ENCODE measurements at regions not wholly inside any gene's neighbourhood (a gene's known extent, or its start where the extent isn't known, plus 50 kb on each side); places are given as distances from the start of the nearest gene placed in this dataset.

GRCh38 chr10:52906046-52906445 is 133.5 kb upstream of the MBL2 start:
- Mint-ChIP-seq H3K4me1 (ENCODE audit: low read depth) (no peaks in the 10 kb centered on the region), H3K36me3 (ENCODE audit: low read depth) (no peaks in the 10 kb centered on the region), H3K27me3 (no peaks in the 10 kb centered on the region), H3K4me3 (no peak overlapping the region), H3K9me3 (no peaks in the 10 kb centered on the region), H3K27ac (no peak overlapping the region)
- POLR2A ChIA-PET, result no interaction called here
- ATAC-seq (ENCODE audit: poor library complexity) (no peak), DNase-seq (no peak)
- H3K4me3 ChIP-seq (ENCODE audit: low read length), result no peak overlapping the region
- H3K27me3 ChIP-seq (ENCODE audit: control insufficient read depth in 1 of 2, insufficient read depth in 2 of 2, low read length in 2 of 2), result no peaks in the 10 kb centered on the region
- H3K4me1 ChIP-seq (ENCODE audit: insufficient read depth, low read length), result no peaks in the 10 kb centered on the region
- H3K36me3 ChIP-seq (ENCODE audit: insufficient read depth, low read length), result no peaks in the 10 kb centered on the region
- no peak for TF ChIP-seq CTCF (IDR thresholded peaks at IDR 0.05)
- H3K27ac ChIP-seq (ENCODE audit: low read depth in 1 of 2, low read length in 2 of 2), result no peak overlapping the region
- CTCF ChIA-PET, result interaction anchor here (0.7 kb wide), 1 partner anchor 1996 kb away, joined by 3 read pairs; no protein-coding TSS in a partner anchor
- H3K9me3 ChIP-seq (ENCODE audit: control insufficient read depth in 1 of 2, insufficient read depth in 1 of 2, low read length in 2 of 2), result peaks cover 0 to 4% of the 10 kb centered on the region in 2 experiments
- intact Hi-C loops (cut with DNase I, micrococcal nuclease), result no loop called here

- ChIA-PET POLR2A (no interaction called here), CTCF (no interaction called here)
- H3K4me3 Mint-ChIP-seq, result no peak overlapping the region
- H3K36me3 ChIP-seq (ENCODE audit: insufficient read depth, low read length), result no peaks in the 10 kb centered on the region
- H3K27ac Mint-ChIP-seq, result no peak overlapping the region
- DNase-seq (no peak), ATAC-seq (ENCODE audit: poor library complexity) (no peak)
- no peaks in the 10 kb centered on the region for H3K27me3 ChIP-seq (ENCODE audit: control insufficient read depth in 1 of 2, insufficient read depth in 2 of 2, low read length in 2 of 2)
- no peak overlapping the region for H3K27ac ChIP-seq (ENCODE audit: low read depth in 1 of 2, low read length in 2 of 2)
- H3K9me3 Mint-ChIP-seq, result no peaks in the 10 kb centered on the region
- no peaks in the 10 kb centered on the region for H3K36me3 Mint-ChIP-seq (ENCODE audit: low read depth)
- H3K4me3 ChIP-seq (ENCODE audit: low read length), result no peak overlapping the region
- no peaks in the 10 kb centered on the region for H3K27me3 Mint-ChIP-seq
- no peaks in the 10 kb centered on the region for H3K4me1 Mint-ChIP-seq (ENCODE audit: low read depth)
- no peak for TF ChIP-seq CTCF (IDR thresholded peaks at IDR 0.05)
- intact Hi-C loops (cut with DNase I, micrococcal nuclease), result no loop called here
- H3K9me3 ChIP-seq (ENCODE audit: control insufficient read depth in 1 of 2, insufficient read depth in 1 of 2, low read length in 2 of 2), result peaks cover 0 to 4% of the 10 kb centered on the region in 2 experiments
- no peaks in the 10 kb centered on the region for H3K4me1 ChIP-seq (ENCODE audit: insufficient read depth, low read length)
Measured at GRCh38 chr10:52903397-52903938, 130.9 kb upstream of the MBL2 start.

GRCh38 chr10:52900593-52900992 is 128.0 kb upstream of the MBL2 start:
- ATAC-seq (ENCODE audit: poor library complexity) (no peak), DNase-seq (no peak)
- ChIA-PET CTCF (no interaction called here), POLR2A (no interaction called here)
- Histone ChIP-seq H3K9me3 (ENCODE audit: control insufficient read depth in 1 of 2, insufficient read depth in 1 of 2, low read length in 2 of 2) (peaks cover 0 to 4% of the 10 kb centered on the region in 2 experiments), H3K4me1 (ENCODE audit: insufficient read depth, low read length) (no peaks in the 10 kb centered on the region), H3K36me3 (ENCODE audit: insufficient read depth, low read length) (no peaks in the 10 kb centered on the region), H3K27me3 (ENCODE audit: control insufficient read depth in 1 of 2, insufficient read depth in 2 of 2, low read length in 2 of 2) (no peaks in the 10 kb centered on the region), H3K27ac (ENCODE audit: low read depth in 1 of 2, low read length in 2 of 2) (no peak overlapping the region), H3K4me3 (ENCODE audit: low read length) (no peak overlapping the region)
- no peaks in the 10 kb centered on the region for H3K4me1 Mint-ChIP-seq (ENCODE audit: low read depth)
- no peak overlapping the region for H3K27ac Mint-ChIP-seq
- no peak overlapping the region for H3K4me3 Mint-ChIP-seq
- H3K36me3 Mint-ChIP-seq (ENCODE audit: low read depth), result no peaks in the 10 kb centered on the region
- intact Hi-C loops (cut with DNase I, micrococcal nuclease), result no loop called here
- no peaks in the 10 kb centered on the region for H3K27me3 Mint-ChIP-seq
- no peaks in the 10 kb centered on the region for H3K9me3 Mint-ChIP-seq
- TF ChIP-seq CTCF (IDR thresholded peaks at IDR 0.05), result no peak
